Activated CD4-positive, alpha-beta T cell treated with anti-CD3 and anti-CD28 coated beads, Interleukin-2, amount 10 ng/mL, durations not matched to agents 24 days and 14 days (primary cell): ENCODE measurements at regions not wholly inside any gene's neighbourhood (a gene's known extent, or its start where the extent isn't known, plus 50 kb on each side); places are given as distances from the start of the nearest gene placed in this dataset.

Experiments
- DNase-seq: peaks from one replicate; pipeline ENCODE4 v3.0.0; 2022
- H3K27ac Mint-ChIP-seq: one replicate; pipeline ENCODE4 v1.8.0; 2022; ENCODE audit warnings: mild to moderate bottlenecking, mixed read lengths
- H3K27me3 Mint-ChIP-seq: one replicate; pipeline ENCODE4 v1.8.0; 2022; ENCODE audit warnings: mixed read lengths
- H3K36me3 Mint-ChIP-seq: one replicate; pipeline ENCODE4 v1.8.0; 2022; ENCODE audit warnings: low read depth, mild to moderate bottlenecking, mixed read lengths
- H3K4me1 Mint-ChIP-seq: one replicate; pipeline ENCODE4 v1.8.0; 2021; ENCODE audit warnings: mixed read lengths
- H3K4me3 Mint-ChIP-seq: one replicate; pipeline ENCODE4 v1.8.0; 2022; ENCODE audit warnings: mild to moderate bottlenecking, moderate library complexity, mixed read lengths
- H3K9me3 Mint-ChIP-seq: one replicate; pipeline ENCODE4 v1.8.0; 2021; ENCODE audit warnings: mixed read lengths
- intact Hi-C: fragments of 100-400 bp; cut with micrococcal nuclease; formaldehyde crosslinking; loops from one replicate; pipeline ENCODE4 v1.15.1; 2023

DNA sequence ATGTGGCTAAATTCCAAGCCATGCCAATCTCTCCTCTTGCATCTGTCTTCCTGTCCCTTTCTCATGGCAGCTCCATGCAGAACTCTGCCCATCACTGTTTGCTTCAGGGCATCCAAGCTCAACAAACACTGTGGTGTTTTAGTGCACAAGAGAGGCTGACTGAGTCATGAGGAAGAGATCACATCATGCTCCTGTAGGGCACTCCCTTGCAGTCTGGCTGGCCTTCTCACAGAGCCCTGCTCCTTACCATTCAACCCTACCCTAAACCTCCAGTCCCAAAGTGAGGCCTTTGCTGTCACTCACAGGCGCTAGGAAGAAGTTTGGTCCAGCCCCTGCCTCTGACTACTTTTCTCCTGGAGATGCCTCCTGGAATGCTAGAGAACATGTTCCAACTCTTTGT lies 194.0 kb downstream of the LRATD1 start:
- intact Hi-C loops = no loop called here
- Mint-ChIP-seq H3K36me3 (no peaks in the 10 kb centered on the region), H3K4me3 (no peak overlapping the region), H3K27ac (no peak overlapping the region), H3K4me1 (no peaks in the 10 kb centered on the region), H3K9me3 (no peaks in the 10 kb centered on the region), H3K27me3 (no peaks in the 10 kb centered on the region)
- no peak for DNase-seq

- Mint-ChIP-seq H3K27me3 (no peaks in the 10 kb centered on the region), H3K4me1 (no peaks in the 10 kb centered on the region), H3K36me3 (no peaks in the 10 kb centered on the region), H3K27ac (no peak overlapping the region), H3K9me3 (no peaks in the 10 kb centered on the region), H3K4me3 (no peak overlapping the region)
- DNase-seq = no peak
- intact Hi-C loops = no loop called here
Observed at GRCh38 chr2:14827226-14828023, 194.9 kb downstream of the LRATD1 start.

DNA sequence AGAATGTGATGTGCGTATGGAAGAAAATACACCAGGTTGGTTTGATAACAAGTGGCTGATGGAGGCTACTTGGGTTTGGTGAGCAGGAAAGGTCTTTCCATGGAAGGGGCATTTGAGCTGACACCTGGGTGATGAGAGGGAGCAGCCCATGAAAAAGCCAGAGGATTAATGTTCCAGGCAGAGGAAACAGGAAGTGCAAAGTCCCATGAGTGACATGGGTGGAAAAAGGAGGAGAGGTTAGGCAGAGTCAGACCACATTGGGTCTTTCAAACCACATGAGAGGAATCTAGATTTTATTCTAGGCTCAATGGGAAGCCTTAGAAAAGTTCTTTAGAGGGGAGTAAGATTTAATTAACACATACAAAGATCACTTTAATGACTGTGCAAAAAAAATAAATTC lies 195.7 kb downstream of the LRATD1 start:
- Mint-ChIP-seq H3K4me3 (no peak overlapping the region), H3K27me3 (no peaks in the 10 kb centered on the region), H3K27ac (no peak overlapping the region), H3K9me3 (no peaks in the 10 kb centered on the region), H3K36me3 (no peaks in the 10 kb centered on the region), H3K4me1 (no peaks in the 10 kb centered on the region)
- no peak for DNase-seq
- intact Hi-C loops = no loop called here

DNA sequence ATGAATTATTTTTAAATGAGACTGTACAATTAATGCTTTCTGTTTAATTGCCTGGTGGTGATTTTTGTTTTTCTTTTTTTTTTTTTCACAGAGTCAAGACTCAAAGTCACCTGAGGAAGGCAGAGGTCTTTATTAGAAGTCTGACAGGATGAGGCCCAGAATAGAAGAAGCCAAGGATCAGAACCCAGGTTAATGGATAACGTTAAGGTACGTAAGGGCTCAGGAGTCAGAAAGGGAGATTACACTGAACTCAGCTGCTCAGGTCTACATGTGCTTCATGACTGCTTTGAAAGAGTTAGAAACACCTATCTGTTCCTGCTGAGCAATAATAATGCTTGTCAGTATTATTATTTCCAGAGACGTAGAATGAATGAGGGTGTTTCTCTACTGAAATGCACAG lies 196.5 kb downstream of the LRATD1 start:
- Mint-ChIP-seq H3K4me3 (no peak overlapping the region), H3K27me3 (no peaks in the 10 kb centered on the region), H3K4me1 (no peaks in the 10 kb centered on the region), H3K36me3 (no peaks in the 10 kb centered on the region), H3K9me3 (no peaks in the 10 kb centered on the region), H3K27ac (no peak overlapping the region)
- no peak for DNase-seq
- intact Hi-C loops = no loop called here

DNA sequence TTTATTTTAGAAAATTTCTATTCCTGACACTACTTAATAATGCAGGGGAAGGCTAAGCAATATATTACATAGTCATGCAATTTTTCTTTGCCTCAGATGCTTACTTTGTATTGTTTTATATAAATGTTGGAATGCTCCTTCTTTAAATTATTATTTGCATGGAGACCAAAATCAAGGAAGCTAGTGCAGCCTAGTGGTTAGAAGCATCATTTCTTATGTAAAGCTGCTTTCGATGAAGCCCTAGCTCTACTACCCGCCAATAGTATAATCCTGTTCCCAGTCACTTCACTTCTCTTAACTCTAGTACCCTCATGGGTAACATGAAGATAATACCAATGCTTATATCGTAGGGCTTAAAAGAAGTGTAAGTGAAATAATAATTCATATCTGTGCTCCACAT lies 198.9 kb downstream of the LRATD1 start:
- H3K4me3 Mint-ChIP-seq = no peak overlapping the region
- no peak overlapping the region for H3K27ac Mint-ChIP-seq
- intact Hi-C loops = no loop called here
- H3K27me3 Mint-ChIP-seq = no peaks in the 10 kb centered on the region
- H3K4me1 Mint-ChIP-seq = no peaks in the 10 kb centered on the region
- no peak for DNase-seq
- no peaks in the 10 kb centered on the region for H3K9me3 Mint-ChIP-seq
- H3K36me3 Mint-ChIP-seq = no peaks in the 10 kb centered on the region

DNA sequence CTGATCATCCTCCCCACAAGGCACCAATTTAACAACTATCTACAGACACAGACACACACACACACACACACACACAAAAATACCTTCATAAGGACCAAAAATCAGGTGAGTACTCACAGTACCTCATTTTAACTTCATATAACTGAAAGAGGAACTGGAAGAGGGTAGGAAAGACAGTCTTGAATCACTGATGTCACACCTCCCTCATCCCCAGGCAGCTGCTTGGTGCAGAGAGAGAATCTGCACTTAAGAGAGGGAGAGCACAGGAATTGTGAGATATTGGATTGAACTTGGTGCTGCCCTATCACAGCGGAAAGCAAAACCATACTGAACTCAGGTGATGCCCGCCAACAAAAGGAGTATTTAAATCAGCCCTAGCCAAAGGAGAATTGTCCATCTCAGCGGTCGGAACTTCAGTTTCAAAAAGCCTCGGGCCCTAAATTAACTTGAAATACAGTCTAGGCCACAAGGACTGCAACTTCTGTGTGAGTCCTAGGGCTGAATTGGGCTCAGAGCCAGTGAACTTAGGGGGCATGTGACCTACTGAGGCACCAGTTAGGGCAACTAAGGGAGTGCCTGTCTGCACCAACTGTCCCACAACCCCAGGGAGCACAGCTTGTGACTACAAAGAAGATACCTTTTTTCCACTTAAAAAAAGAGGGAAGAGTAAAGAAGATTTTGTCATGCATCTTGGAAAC lies 211.1 kb downstream of the LRATD1 start:
- no peak overlapping the region for H3K27ac Mint-ChIP-seq

DNA sequence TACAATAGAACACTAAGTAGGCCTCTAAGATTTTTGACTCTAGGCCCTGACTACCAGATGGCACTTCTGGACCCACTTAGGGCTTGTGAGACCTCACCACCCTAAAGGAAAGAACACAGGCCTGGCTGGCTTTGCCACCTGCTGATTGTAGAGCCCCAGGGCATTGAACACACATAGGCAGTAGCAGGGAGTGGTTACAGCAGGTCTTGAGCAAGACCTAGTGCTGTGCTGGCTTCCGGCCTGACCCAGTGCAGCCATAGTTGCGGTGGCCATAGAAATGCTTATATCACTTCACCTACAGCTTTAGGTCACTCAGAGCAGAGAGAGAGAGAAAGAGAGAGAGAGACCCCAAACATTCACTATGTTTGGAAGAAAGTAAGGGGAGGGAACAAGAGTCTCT lies 223.2 kb downstream of the LRATD1 start:
- no peak overlapping the region for H3K4me3 Mint-ChIP-seq
- no peaks in the 10 kb centered on the region for H3K4me1 Mint-ChIP-seq

More for the DNA sequence above, 211.1 kb downstream of the LRATD1 start:
- Mint-ChIP-seq H3K36me3 (no peaks in the 10 kb centered on the region), H3K27me3 (no peaks in the 10 kb centered on the region), H3K4me1 (no peaks in the 10 kb centered on the region), H3K4me3 (no peak overlapping the region), H3K9me3 (peaks cover 11% of the 10 kb centered on the region)
- DNase-seq = no peak
- intact Hi-C loops = no loop called here

GRCh38 chr2:14861181-14861580 lies 228.7 kb downstream of the LRATD1 start:
- H3K4me1 Mint-ChIP-seq = no peaks in the 10 kb centered on the region
- H3K36me3 Mint-ChIP-seq = no peaks in the 10 kb centered on the region
- no peak overlapping the region for H3K4me3 Mint-ChIP-seq
- peaks cover 3% of the 10 kb centered on the region for H3K9me3 Mint-ChIP-seq
- H3K27me3 Mint-ChIP-seq = no peaks in the 10 kb centered on the region
- H3K27ac Mint-ChIP-seq = no peak overlapping the region
- no peak for DNase-seq
- intact Hi-C loops = no loop called here

More for the DNA sequence above, 223.2 kb downstream of the LRATD1 start:
- Mint-ChIP-seq H3K27ac (no peak overlapping the region), H3K9me3 (peaks cover 3% of the 10 kb centered on the region), H3K36me3 (no peaks in the 10 kb centered on the region), H3K27me3 (no peaks in the 10 kb centered on the region)
- no peak for DNase-seq
- intact Hi-C loops = no loop called here

- no peaks in the 10 kb centered on the region for H3K27me3 Mint-ChIP-seq
- peaks cover 3% of the 10 kb centered on the region for H3K9me3 Mint-ChIP-seq
- no peaks in the 10 kb centered on the region for H3K4me1 Mint-ChIP-seq
- no peak overlapping the region for H3K27ac Mint-ChIP-seq
- DNase-seq = no peak
- H3K4me3 Mint-ChIP-seq = no peak overlapping the region
- H3K36me3 Mint-ChIP-seq = no peaks in the 10 kb centered on the region
- intact Hi-C loops = no loop called here
Observed at GRCh38 chr2:14866736-14867352, 234.3 kb downstream of the LRATD1 start.

- no peak for DNase-seq
- intact Hi-C loops = no loop called here
- Mint-ChIP-seq H3K27ac (no peak overlapping the region), H3K36me3 (no peaks in the 10 kb centered on the region), H3K4me3 (no peak overlapping the region), H3K9me3 (peaks cover 3% of the 10 kb centered on the region), H3K27me3 (no peaks in the 10 kb centered on the region), H3K4me1 (no peaks in the 10 kb centered on the region)
Observed at GRCh38 chr2:14867853-14868252, 235.3 kb downstream of the LRATD1 start.

DNA sequence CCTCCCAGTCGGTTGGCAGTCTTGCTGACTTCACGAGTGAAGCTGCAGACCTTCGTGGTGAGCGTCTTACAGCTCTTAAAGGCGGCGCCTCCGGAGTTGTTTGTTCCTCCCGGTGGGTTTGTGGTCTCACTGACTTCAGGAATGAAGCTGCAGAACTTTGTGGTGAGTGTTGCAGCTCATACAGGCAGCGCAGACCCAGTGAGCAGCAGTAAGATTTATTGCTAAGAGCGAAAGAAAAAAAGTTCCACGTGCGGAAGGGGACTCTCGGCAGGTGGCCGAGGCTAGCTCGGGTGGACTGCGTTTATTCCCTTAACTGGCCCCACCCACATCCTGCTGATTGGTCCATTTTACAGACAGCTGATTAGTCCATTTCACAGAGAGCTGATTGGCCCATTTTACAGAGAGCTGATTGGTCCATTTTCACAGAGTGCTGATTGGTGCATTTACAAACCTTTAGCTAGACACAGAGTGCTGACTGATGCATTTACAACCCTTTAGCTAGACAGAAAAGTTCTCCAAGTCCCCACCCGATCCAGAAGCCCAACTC lies 240.3 kb downstream of the LRATD1 start:
- Mint-ChIP-seq H3K27ac (no peak overlapping the region), H3K9me3 (peaks cover 3% of the 10 kb centered on the region), H3K4me1 (no peaks in the 10 kb centered on the region), H3K36me3 (no peaks in the 10 kb centered on the region), H3K4me3 (no peak overlapping the region), H3K27me3 (no peaks in the 10 kb centered on the region)
- intact Hi-C loops = no loop called here
- no peak for DNase-seq

GRCh38 chr2:14881651-14882327 lies 249.3 kb downstream of the LRATD1 start:
- Mint-ChIP-seq H3K27ac (no peak overlapping the region), H3K9me3 (no peaks in the 10 kb centered on the region), H3K27me3 (peaks cover 2% of the 10 kb centered on the region), H3K36me3 (no peaks in the 10 kb centered on the region), H3K4me1 (no peaks in the 10 kb centered on the region), H3K4me3 (no peak overlapping the region)
- intact Hi-C loops = no loop called here
- DNase-seq = no peak

- intact Hi-C loops = no loop called here
- no peak overlapping the region for H3K4me3 Mint-ChIP-seq
- no peaks in the 10 kb centered on the region for H3K36me3 Mint-ChIP-seq
- H3K27me3 Mint-ChIP-seq = peaks cover 2% of the 10 kb centered on the region
- no peak overlapping the region for H3K27ac Mint-ChIP-seq
- no peak for DNase-seq
- no peaks in the 10 kb centered on the region for H3K9me3 Mint-ChIP-seq
- no peaks in the 10 kb centered on the region for H3K4me1 Mint-ChIP-seq
Observed at GRCh38 chr2:14884651-14885050, 252.1 kb downstream of the LRATD1 start.

DNA sequence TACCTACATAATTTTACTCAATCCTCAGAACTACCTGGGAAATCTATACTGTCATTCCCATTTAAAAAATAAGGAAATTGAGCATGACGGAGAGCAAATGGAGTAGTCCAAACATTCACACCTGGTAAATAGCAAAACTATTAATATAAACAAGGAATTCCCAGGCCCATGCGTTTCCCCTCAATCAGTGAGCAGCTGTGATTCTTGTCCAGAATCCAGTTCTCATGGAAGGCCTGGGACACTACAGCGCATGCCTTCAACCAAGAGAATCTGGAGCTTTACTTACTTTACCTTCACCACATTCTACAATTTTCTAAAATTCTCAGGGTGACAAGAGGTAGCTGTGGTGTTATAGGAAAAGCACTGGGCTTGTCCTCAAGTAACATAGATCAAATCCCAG lies 259.0 kb downstream of the LRATD1 start:
- DNase-seq = no peak
- H3K27me3 Mint-ChIP-seq = no peaks in the 10 kb centered on the region
- no peak overlapping the region for H3K27ac Mint-ChIP-seq
- intact Hi-C loops = no loop called here
- H3K4me3 Mint-ChIP-seq = no peak overlapping the region
- H3K9me3 Mint-ChIP-seq = no peaks in the 10 kb centered on the region
- H3K4me1 Mint-ChIP-seq = no peaks in the 10 kb centered on the region
- H3K36me3 Mint-ChIP-seq = no peaks in the 10 kb centered on the region
